Aorta (tissue), 5 donors: ENCODE measurements at regions not wholly inside any gene's neighbourhood (a gene's known extent, or its start where the extent isn't known, plus 50 kb on each side); places are given as distances from the start of the nearest gene placed in this dataset.

ENCODE experiments used
- ATAC-seq: fragments of 200-7000 bp; cut with Tn5 transposase; one replicate; pipeline ENCODE4 v1.9.1; 2022; ENCODE audit warnings: moderate library complexity; ENCODE audit not compliant: low FRiP score
- DNase-seq, 2 donors: peaks; one replicate each; pipeline ENCODE4 v3.0.0-alpha.2; 2020
- H3K27ac ChIP-seq, 2 donors: one replicate each; pipeline ENCODE4 v1.5.1; 2013; ENCODE audit warnings: low read length in 2 of 2, mild to moderate bottlenecking in 2 of 2, moderate library complexity in 2 of 2, control low read depth in 1 of 2, inconsistent platforms in 1 of 2, low read depth in 1 of 2
- H3K27me3 ChIP-seq, 2 donors: one replicate each; pipeline ENCODE4 v1.6.1; 2013; ENCODE audit warnings: control low read depth in 1 of 2, low read length in 1 of 2, mild to moderate bottlenecking in 1 of 2, moderate library complexity in 1 of 2; ENCODE audit not compliant: insufficient read depth in 2 of 2, control insufficient read depth in 1 of 2
- H3K36me3 ChIP-seq, 2 donors: one replicate each; pipeline ENCODE4 v1.6.1; 2013; ENCODE audit warnings: control low read depth in 1 of 2, low read length in 1 of 2, mild to moderate bottlenecking in 1 of 2; ENCODE audit not compliant: insufficient read depth in 2 of 2, control insufficient read depth in 1 of 2
- H3K4me1 ChIP-seq, 2 donors: one replicate each; pipeline ENCODE4 v1.6.1; 2013; ENCODE audit warnings: low read length in 2 of 2, control low read depth in 1 of 2, mild to moderate bottlenecking in 1 of 2, moderate library complexity in 1 of 2; ENCODE audit not compliant: insufficient read depth in 2 of 2, control insufficient read depth in 1 of 2
- H3K4me3 ChIP-seq, 2 donors: one replicate each; pipeline ENCODE4 v1.5.1; 2013; ENCODE audit warnings: low read length in 2 of 2, control low read depth in 1 of 2, mild to moderate bottlenecking in 1 of 2
- H3K9me3 ChIP-seq: one replicate; pipeline ENCODE4 v1.6.1; 2013; ENCODE audit warnings: mild to moderate bottlenecking, low read length; ENCODE audit not compliant: control insufficient read depth
- WGBS, 2 donors: extraction: QIAGEN DNeasy Blood & Tissue Kit; methylation state at CpG; one replicate each; pipeline ENCODE4 v1.1.7; 2013; 5-methylcytosine and 5-hydroxymethylcytosine counted together
- intact Hi-C, 2 donors: fragments of 100-400 bp; cut with DNase I; formaldehyde crosslinking; loops; one replicate each; pipeline versions ENCODE4 v1.14.2 to v1.15.0; 2022
- donor health status: healthy with polysubstance abuse.
- donor health status: Bipolar disorder and iron deficiency.
- donor health status: DM: no; HTN: no; CAD: no.
- donor health status: DM: no; HTN: no; CAD: no.
- donor health status: DM: yes; HTN: yes; CAD: no.

DNA sequence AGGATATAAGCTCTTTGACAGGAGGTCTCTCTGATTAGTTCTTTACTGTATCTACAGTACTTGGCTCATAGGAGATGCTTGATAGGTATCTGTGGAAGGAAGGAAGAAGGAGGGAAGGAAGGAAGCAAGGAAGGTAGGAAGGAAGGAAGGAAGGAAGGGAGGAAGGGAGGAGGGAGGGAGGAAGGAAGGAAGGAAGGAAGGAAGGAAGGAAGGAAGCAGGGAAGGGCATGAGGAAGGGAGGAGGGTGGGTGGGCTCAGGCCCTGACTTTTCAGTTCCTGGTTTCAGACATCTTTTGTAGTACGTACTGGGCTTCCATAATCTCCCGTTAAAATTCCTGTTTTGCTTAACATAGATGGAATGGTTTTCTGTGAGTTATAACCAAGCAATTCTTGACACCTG is 175.0 kb upstream of the NUDT4 start:
- DNase-seq = no peak
- intact Hi-C loops = no loop called here
- Histone ChIP-seq H3K4me3 (no peak overlapping the region), H3K36me3 (no peaks in the 10 kb centered on the region), H3K9me3 (no peaks in the 10 kb centered on the region), H3K27me3 (no peaks in the 10 kb centered on the region), H3K4me1 (no peaks in the 10 kb centered on the region), H3K27ac (no peak overlapping the region)
- 70 to 78% methylated on average over 2 of the region's 2 CpGs for WGBS, 2 donors
- ATAC-seq = no peak

DNA sequence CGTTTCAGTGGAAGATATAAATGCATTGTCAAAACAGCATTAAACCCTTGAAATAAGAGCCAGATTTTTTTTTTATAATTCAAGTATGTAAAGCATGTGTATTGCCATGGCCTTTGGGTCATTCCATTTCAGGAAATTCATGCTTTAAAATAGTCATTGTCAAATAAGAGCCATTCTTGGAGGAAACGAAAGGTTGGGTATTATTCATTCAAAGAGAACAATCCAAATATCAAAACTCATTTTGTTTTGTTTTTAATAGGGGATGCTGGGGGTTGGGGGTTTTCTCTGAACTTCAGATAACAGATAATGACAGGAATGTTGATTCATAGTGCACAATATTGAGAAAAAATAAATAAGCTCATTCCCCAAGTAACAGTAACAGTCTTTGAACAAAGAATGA is 174.4 kb upstream of the NUDT4 start:
- no peaks in the 10 kb centered on the region for H3K9me3 ChIP-seq
- H3K27me3 ChIP-seq = no peaks in the 10 kb centered on the region
- intact Hi-C loops = no loop called here
- DNase-seq = no peak
- no peaks in the 10 kb centered on the region for H3K4me1 ChIP-seq
- no peaks in the 10 kb centered on the region for H3K36me3 ChIP-seq
- no peak for ATAC-seq
- 32 to 49% methylated on average over 2 of the region's 2 CpGs for WGBS, 2 donors
- no peak overlapping the region for H3K27ac ChIP-seq
- no peak overlapping the region for H3K4me3 ChIP-seq

DNA sequence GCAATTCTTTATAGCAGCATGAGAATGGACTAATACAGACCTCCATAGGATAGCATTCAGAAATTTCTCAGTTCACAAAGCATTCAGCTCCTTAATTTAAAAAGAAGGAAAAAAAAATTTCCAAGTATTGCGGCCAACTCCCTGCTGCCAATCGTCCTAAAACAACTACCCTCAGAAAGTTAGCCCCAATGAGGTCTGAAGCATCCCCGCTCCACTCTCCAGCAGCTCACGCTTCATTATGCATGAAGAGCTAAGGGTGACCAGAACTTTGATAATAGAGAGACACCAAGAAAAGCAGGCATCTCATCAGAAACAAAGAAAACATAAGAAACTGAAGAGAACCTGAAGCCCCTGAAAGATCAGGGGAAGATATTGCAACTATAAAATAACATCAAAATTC is 172.8 kb upstream of the NUDT4 start:
- Histone ChIP-seq H3K36me3 (no peaks in the 10 kb centered on the region), H3K9me3 (no peaks in the 10 kb centered on the region), H3K27me3 (no peaks in the 10 kb centered on the region), H3K4me1 (no peaks in the 10 kb centered on the region), H3K27ac (no peak overlapping the region), H3K4me3 (no peak overlapping the region)
- DNase-seq (no peak), ATAC-seq (no peak)
- intact Hi-C loops = no loop called here
- 80 to 84% methylated on average over 4 of the region's 4 CpGs for WGBS, 2 donors

DNA sequence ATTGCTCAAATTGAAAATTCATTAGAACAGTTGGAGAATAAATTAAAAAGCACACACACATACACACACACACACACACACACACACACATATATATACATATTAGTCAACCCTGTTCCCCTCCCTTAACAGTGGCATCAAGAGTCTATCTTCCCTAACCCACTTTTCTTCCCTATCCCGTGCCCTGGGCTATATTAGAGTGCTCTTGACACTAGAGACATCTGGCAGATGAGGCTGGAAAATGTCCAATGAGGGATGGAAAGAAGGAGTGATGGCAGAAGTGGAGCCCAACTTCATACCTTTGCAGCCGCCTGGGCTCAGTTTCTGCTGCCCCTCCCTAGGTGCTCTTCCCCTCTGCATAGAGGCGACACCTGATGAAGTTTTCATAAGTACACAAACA is 172.4 kb upstream of the NUDT4 start:
- no peak for ATAC-seq
- Histone ChIP-seq H3K9me3 (no peaks in the 10 kb centered on the region), H3K36me3 (no peaks in the 10 kb centered on the region), H3K4me3 (no peak overlapping the region), H3K27me3 (no peaks in the 10 kb centered on the region), H3K27ac (no peak overlapping the region), H3K4me1 (no peaks in the 10 kb centered on the region)
- intact Hi-C loops = no loop called here
- DNase-seq = no peak
- WGBS, 2 donors = 94 to 95% methylated on average over 3 of the region's 3 CpGs

- Histone ChIP-seq H3K9me3 (no peaks in the 10 kb centered on the region), H3K4me1 (no peaks in the 10 kb centered on the region), H3K36me3 (no peaks in the 10 kb centered on the region), H3K27me3 (no peaks in the 10 kb centered on the region), H3K27ac (no peak overlapping the region), H3K4me3 (no peak overlapping the region)
- ATAC-seq (no peak), DNase-seq (no peak)
- WGBS, 2 donors = 91 to 98% methylated on average over 1 of the region's 1 CpG
- intact Hi-C loops = no loop called here
Measured at GRCh38 chr12:93208011-93208410, 169.7 kb upstream of the NUDT4 start.

GRCh38 chr12:93214523-93215289 is 163.0 kb upstream of the NUDT4 start:
- Histone ChIP-seq H3K36me3 (no peaks in the 10 kb centered on the region), H3K4me1 (no peaks in the 10 kb centered on the region), H3K9me3 (no peaks in the 10 kb centered on the region), H3K27ac (no peak overlapping the region), H3K27me3 (no peaks in the 10 kb centered on the region), H3K4me3 (no peak overlapping the region)
- WGBS, 2 donors = 81 to 87% methylated on average over 6 of the region's 6 CpGs
- ATAC-seq (no peak), DNase-seq (no peak)
- intact Hi-C loops = no loop called here

DNA sequence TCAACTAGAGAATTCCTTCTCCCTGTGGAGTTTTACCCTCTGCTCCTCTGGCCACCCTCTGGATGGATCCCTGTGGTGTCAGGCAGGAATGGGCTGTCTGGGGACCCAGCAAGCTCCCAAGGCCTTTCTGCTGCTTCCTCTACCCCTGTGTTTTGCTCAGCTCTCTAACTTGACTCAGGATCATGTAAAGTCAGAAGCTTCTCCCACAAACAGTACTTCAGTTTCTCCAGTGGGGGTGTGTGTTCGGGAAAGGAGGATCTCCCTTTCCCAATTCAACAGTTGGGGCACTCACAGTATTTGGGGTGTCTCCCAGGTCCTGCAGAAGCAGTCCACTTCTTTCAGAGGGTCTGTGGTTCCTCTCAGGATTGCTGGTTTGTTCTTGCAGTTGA is 162.4 kb upstream of the NUDT4 start:
- no peak overlapping the region for H3K4me3 ChIP-seq
- intact Hi-C loops = no loop called here
- no peaks in the 10 kb centered on the region for H3K4me1 ChIP-seq
- DNase-seq (no peak), ATAC-seq (no peak)
- no peaks in the 10 kb centered on the region for H3K36me3 ChIP-seq
- no peaks in the 10 kb centered on the region for H3K9me3 ChIP-seq
- no peak overlapping the region for H3K27ac ChIP-seq
- no peaks in the 10 kb centered on the region for H3K27me3 ChIP-seq
- 94 to 98% methylated on average over 1 of the region's 1 CpG for WGBS, 2 donors

- DNase-seq = no peak
- 84 to 99% methylated on average over 2 of the region's 2 CpGs for WGBS, 2 donors
- no peaks in the 10 kb centered on the region for H3K36me3 ChIP-seq
- ATAC-seq = no peak
- H3K4me3 ChIP-seq = no peak overlapping the region
- H3K4me1 ChIP-seq = no peaks in the 10 kb centered on the region
- no peak overlapping the region for H3K27ac ChIP-seq
- intact Hi-C loops = no loop called here
- H3K9me3 ChIP-seq = no peaks in the 10 kb centered on the region
- H3K27me3 ChIP-seq = no peaks in the 10 kb centered on the region
Measured at GRCh38 chr12:93219947-93220346, 157.8 kb upstream of the NUDT4 start.

DNA sequence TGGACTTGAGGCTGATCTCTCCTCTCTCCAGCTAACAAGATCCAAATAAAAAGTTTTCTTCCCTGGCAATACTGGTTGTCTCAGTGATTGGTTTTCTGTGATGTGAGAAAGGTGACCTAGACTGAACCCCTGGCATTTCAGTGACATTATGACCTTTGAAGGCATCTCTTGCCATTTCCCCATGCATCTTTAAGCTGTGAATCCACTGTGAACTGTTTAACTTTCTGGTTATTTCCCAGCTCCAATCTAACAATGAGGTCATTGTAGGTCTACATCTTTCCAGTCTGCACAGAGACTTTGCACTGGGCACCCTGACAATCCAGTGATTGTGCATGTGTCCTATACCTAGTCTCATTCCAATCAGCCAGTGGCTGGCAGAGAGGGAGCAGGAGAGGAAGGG is 155.9 kb upstream of the NUDT4 start:
- Histone ChIP-seq H3K36me3 (no peaks in the 10 kb centered on the region), H3K4me1 (no peaks in the 10 kb centered on the region), H3K27me3 (no peaks in the 10 kb centered on the region), H3K4me3 (no peak overlapping the region), H3K27ac (no peak overlapping the region), H3K9me3 (no peaks in the 10 kb centered on the region)
- intact Hi-C loops = no loop called here
- no peak for ATAC-seq
- DNase-seq = no peak
